GM12878 (cell line): ENCODE measurements at regions not wholly inside any gene's neighbourhood (a gene's known extent, or its start where the extent isn't known, plus 50 kb on each side); places are given as distances from the start of the nearest gene placed in this dataset.

Source experiments
- ATAC-seq: fragments of 200-7000 bp; cut with Tn5 transposase; 3 replicates; pipeline ENCODE4 v1.9.1; 2020; ENCODE audit warnings: mild to moderate bottlenecking, moderate library complexity
- BruUV-seq: library from RNA; stranded (reverse); fragments of 400-500 nt; replicated peaks from 2 replicates; lab custom pipeline; 2021; lab: Mats Ljungman, UMichigan
- CTCF ChIA-PET: fragments of 300-600 bp; sonication (Branson Sonifier 250); formaldehyde crosslinking; extraction: SDS; loops from one replicate; lab custom pipeline; 2021; ENCODE audit warnings: inconsistent platforms; lab: Yijun Ruan, JAX
- POLR2A ChIA-PET: fragments of 350-600 bp; formaldehyde crosslinking; extraction: SDS; loops from one replicate; lab custom pipeline; 2021; ENCODE audit warnings: inconsistent platforms; lab: Charles Lee
- RAD21 ChIA-PET: fragments of 300-600 bp; sonication (Branson Sonifier 250); formaldehyde crosslinking; loops from one replicate; lab custom pipeline; 2023; ENCODE audit warnings: antibody characterized with exemption; ENCODE audit not compliant: unreplicated experiment; lab: Charles Lee
- SMC1A ChIA-PET: fragments of 300-600 bp; sonication (Branson Sonifier 250); formaldehyde crosslinking; loops from one replicate; lab custom pipeline; 2023; ENCODE audit not compliant: unreplicated experiment, uncharacterized antibody; lab: Charles Lee
- DNase-seq: peaks from one replicate; pipeline ENCODE4 v3.0.0-alpha.2; 2011; ENCODE audit warnings: low read depth, low spot score
- FAIRE-seq: peaks from 3 replicates; lab custom pipeline; 2011; peaks lifted over from hg19 to GRCh38; lab: Jason Lieb, UNC
- H2AFZ ChIP-seq: 2 replicates; pipeline ENCODE4 v1.6.0; 2011; ENCODE audit warnings: low read depth, low read length, control low read depth; ENCODE audit not compliant: control insufficient read depth
- H3K27ac ChIP-seq: 2 replicates; pipeline ENCODE4 v1.5.1; 2011; ENCODE audit warnings: control low read depth; ENCODE audit not compliant: control insufficient read depth, insufficient read depth
- H3K27me3 ChIP-seq, 2 experiments: replicated peaks in 1 of 2; 2 replicates each; pipeline versions ENCODE4 v1.6.0 to v1.6.1; 2011; ENCODE audit warnings: low read length in 1 of 2; ENCODE audit not compliant: control insufficient read depth in 2 of 2, insufficient read depth in 2 of 2
- H3K36me3 ChIP-seq, 2 experiments: 2 replicates each; pipeline ENCODE4 v1.5.1; 2011; ENCODE audit warnings: low read length in 1 of 2; ENCODE audit not compliant: control insufficient read depth in 2 of 2, insufficient read depth in 2 of 2
- H3K4me1 ChIP-seq: 2 replicates; pipeline ENCODE4 v1.6.1; 2011; ENCODE audit warnings: mild to moderate bottlenecking, low read length, moderate library complexity, mixed read lengths; ENCODE audit not compliant: control insufficient read depth, insufficient read depth
- H3K4me2 ChIP-seq: 2 replicates; pipeline ENCODE4 v1.6.0; 2011; ENCODE audit warnings: control low read depth; ENCODE audit not compliant: control insufficient read depth, insufficient read depth
- H3K4me3 ChIP-seq: fragments of 200-600 bp; sonication (generic); 2 replicates; pipeline ENCODE4 v1.5.1; 2016
- H3K79me2 ChIP-seq: 2 replicates; pipeline ENCODE4 v1.6.0; 2011; ENCODE audit warnings: low read length; ENCODE audit not compliant: control insufficient read depth, insufficient read depth
- H3K9ac ChIP-seq: 2 replicates; pipeline ENCODE4 v1.8.0; 2011; ENCODE audit warnings: low read length, control low read depth, mixed read lengths; ENCODE audit not compliant: control insufficient read depth, insufficient read depth
- H3K9me3 ChIP-seq: replicated peaks from 3 replicates; pipeline ENCODE4 v1.5.1; 2011; ENCODE audit warnings: mild to moderate bottlenecking, low read length; ENCODE audit not compliant: control insufficient read depth, insufficient read depth
- H4K20me1 ChIP-seq: 2 replicates; pipeline ENCODE4 v1.6.0; 2011; ENCODE audit not compliant: control insufficient read depth, insufficient read depth
- BCL11A ChIP-seq: IDR thresholded peaks from 2 replicates; pipeline ENCODE4 v1.6.1; 2011; ENCODE audit warnings: low read depth, low read length
- EGR1 ChIP-seq, 2 experiments: IDR thresholded peaks; 1 replicate in 1 of 2; 2 replicates in 1 of 2; pipeline ENCODE4 v1.6.1; 2011 to 2012; ENCODE audit warnings: low read depth in 2 of 2, low read length in 2 of 2, borderline replicate concordance in 1 of 2, mild to moderate bottlenecking in 1 of 2, moderate library complexity in 1 of 2
- HSF1 ChIP-seq: fragments of 150-350 bp; IDR thresholded peaks from 2 replicates; pipeline ENCODE4 v1.6.1; 2014; ENCODE audit warnings: mild to moderate bottlenecking, low read depth, low read length
- KAT2A ChIP-seq: conservative IDR thresholded peaks from 2 replicates; pipeline ENCODE4 v1.6.1; 2011; ENCODE audit warnings: low read depth, low read length; ENCODE audit not compliant: control insufficient read depth
- KDM1A ChIP-seq: fragments of 200-600 bp; sonication (generic); IDR thresholded peaks from 2 replicates; pipeline ENCODE4 v1.6.1; 2016; ENCODE audit warnings: borderline replicate concordance
- MAX ChIP-seq: IDR thresholded peaks from 2 replicates; pipeline ENCODE4 v1.6.1; 2012; ENCODE audit warnings: low read depth, low read length, improper control_type of control experiment
- MYB ChIP-seq: fragments of 150-350 bp; IDR thresholded peaks from 2 replicates; pipeline ENCODE4 v1.6.1; 2014; ENCODE audit warnings: mild to moderate bottlenecking, low read depth, low read length, borderline replicate concordance
- NRF1 ChIP-seq: conservative IDR thresholded peaks from 2 replicates; pipeline ENCODE4 v1.6.1; 2011; ENCODE audit warnings: mild to moderate bottlenecking, low read depth, low read length, improper control_type of control experiment
- RFX5 ChIP-seq: IDR thresholded peaks from 2 replicates; pipeline ENCODE4 v1.6.1; 2011; ENCODE audit warnings: low read depth, low read length, improper control_type of control experiment
- SMC3 ChIP-seq: IDR thresholded peaks from 2 replicates; pipeline ENCODE4 v1.6.1; 2011; ENCODE audit warnings: low read length, improper control_type of control experiment, borderline replicate concordance
- SREBF1 ChIP-seq: IDR thresholded peaks from 2 replicates; pipeline ENCODE4 v1.6.1; 2012; ENCODE audit warnings: mild to moderate bottlenecking, low read length
- STAT1 ChIP-seq: fragments of 450-650 bp; conservative IDR thresholded peaks from 2 replicates; pipeline ENCODE4 v1.6.1; 2014; ENCODE audit warnings: antibody characterized with exemption, mild to moderate bottlenecking
- STAT3 ChIP-seq: IDR thresholded peaks from 2 replicates; pipeline ENCODE4 v1.6.1; 2011; ENCODE audit warnings: low read depth, low read length, improper control_type of control experiment
- WRNIP1 ChIP-seq: IDR thresholded peaks from 2 replicates; pipeline ENCODE4 v1.6.1; 2011; ENCODE audit warnings: low read depth, low read length, improper control_type of control experiment, borderline replicate concordance
- ZNF384 ChIP-seq: IDR thresholded peaks from 2 replicates; pipeline ENCODE4 v1.6.1; 2012; ENCODE audit warnings: low read depth, mild to moderate bottlenecking, low read length, improper control_type of control experiment, borderline replicate concordance
- ZNF622 ChIP-seq: fragments of 450-650 bp; IDR thresholded peaks from 2 replicates; pipeline ENCODE4 v1.6.1; 2017; ENCODE audit warnings: mild to moderate bottlenecking, inconsistent platforms
- ZSCAN29 ChIP-seq: fragments of 450-650 bp; IDR thresholded peaks from 2 replicates; pipeline ENCODE4 v1.6.1; 2017; ENCODE audit warnings: mild to moderate bottlenecking, moderate library complexity
- ZZZ3 ChIP-seq: IDR thresholded peaks from 2 replicates; pipeline ENCODE4 v1.6.1; 2011; ENCODE audit warnings: low read depth; ENCODE audit not compliant: control insufficient read depth, insufficient read length
- WGBS: methylation state at CpG from one replicate; pipeline ENCODE4 v1.1.6; 2016; ENCODE audit warnings: low lambda C conversion rate; ENCODE audit not compliant: insufficient replicate concordance, insufficient coverage; ENCODE audit errors: missing lambda C conversion rate; 5-methylcytosine and 5-hydroxymethylcytosine counted together
- in situ Hi-C: fragments of 300-500 bp; cut with MboI; formaldehyde crosslinking; loops from 9 replicates; pipeline ENCODE4 v1.14.3; 2018; ENCODE audit warnings: mixed read lengths
- intact Hi-C: fragments of 100-400 bp; cut with micrococcal nuclease; formaldehyde crosslinking; loops from one replicate; pipeline ENCODE4 v1.14.2; 2022; ENCODE audit not compliant: unreplicated experiment

GRCh38 chr15:56868170-56868569 lies 50.3 kb upstream of the TCF12 start:
- in situ Hi-C loops, result loop anchor here (5.0 kb wide), 1 partner anchor 376 kb away; no protein-coding TSS in a partner anchor
- Histone ChIP-seq H3K4me2 (no peak overlapping the region), H3K27ac (no peak overlapping the region), H3K9me3 (no peaks in the 10 kb centered on the region), H3K79me2 (no peaks in the 10 kb centered on the region), H3K4me1 (no peaks in the 10 kb centered on the region), H3K9ac (no peak overlapping the region), H2AFZ (no peak overlapping the region), H3K27me3 (no peaks in the 10 kb centered on the region), H3K4me3 (no peak overlapping the region), H4K20me1 (no peaks in the 10 kb centered on the region), H3K36me3 (no peaks in the 10 kb centered on the region)
- 83% methylated on average over 2 of the region's 2 CpGs for WGBS
- ChIA-PET RAD21 (interaction anchor here (1.3 kb wide), 1 partner anchor 372 kb away, joined by 3 read pairs; no protein-coding TSS in a partner anchor), SMC1A (interaction anchor here (0.8 to 1.1 kb wide), 3 partner anchors 10 to 372 kb away, joined by 3 to 4 read pairs (median 4); no protein-coding TSS in a partner anchor), POLR2A (interaction anchor here (0.6 kb wide), 1 partner anchor 245 kb away, joined by 3 read pairs; no protein-coding TSS in a partner anchor), CTCF (interaction anchor here (2.6 to 2.8 kb wide), 2 partner anchors 371 to 377 kb away, joined by 12 to 19 read pairs; no protein-coding TSS in a partner anchor)
- ATAC-seq (no peak), DNase-seq (no peak), FAIRE-seq (no peak)
- no peak for TF ChIP-seq ZNF622
- TF ChIP-seq RFX5, result no peak
- no peak for TF ChIP-seq STAT3
- no peak for TF ChIP-seq WRNIP1
- TF ChIP-seq HSF1, result no peak
- TF ChIP-seq KAT2A, result no peak
- TF ChIP-seq ZSCAN29, result no peak
- TF ChIP-seq STAT1, result no peak
- TF ChIP-seq BCL11A, result no peak
- TF ChIP-seq EGR1 (IDR thresholded peaks at IDR 0.05; ENCODE audit: borderline replicate concordance in 1 of 2, low read depth in 2 of 2, low read length in 2 of 2), result no peak
- TF ChIP-seq ZZZ3, result no peak
- TF ChIP-seq MAX, result no peak
- TF ChIP-seq MYB, result no peak
- TF ChIP-seq KDM1A, result no peak
- TF ChIP-seq SMC3, result no peak
- no peak for TF ChIP-seq NRF1
- no peak for TF ChIP-seq SREBF1
- TF ChIP-seq ZNF384, result no peak
- BruUV-seq, result no TSS peak
- intact Hi-C loops, result no loop called here
